Activated naive CD4-positive, alpha-beta T cell treated with anti-CD3 and anti-CD28 coated beads for 36 hours (primary cell): ENCODE measurements at regions not wholly inside any gene's neighbourhood (a gene's known extent, or its start where the extent isn't known, plus 50 kb on each side); places are given as distances from the start of the nearest gene placed in this dataset.

ENCODE experiments used
- CTCF ChIA-PET: fragments of 350-600 bp; sonication (Branson Sonifier 250); formaldehyde crosslinking; loops from one replicate; lab custom pipeline; 2021; ENCODE audit warnings: antibody characterized with exemption; lab: Charles Lee
- DNase-seq: peaks from one replicate; pipeline ENCODE4 v3.0.0-alpha.2; 2020
- H3K27ac Mint-ChIP-seq: one replicate; pipeline ENCODE4 v1.8.0; 2021; ENCODE audit warnings: mild to moderate bottlenecking, mixed read lengths
- H3K27me3 Mint-ChIP-seq: one replicate; pipeline ENCODE4 v1.8.0; 2021; ENCODE audit warnings: low read depth, mixed read lengths
- H3K36me3 Mint-ChIP-seq: one replicate; pipeline ENCODE4 v1.8.0; 2021; ENCODE audit warnings: low read depth, mixed read lengths
- H3K4me1 Mint-ChIP-seq: one replicate; pipeline ENCODE4 v1.8.0; 2021; ENCODE audit warnings: low read depth, mixed read lengths
- H3K4me3 Mint-ChIP-seq: one replicate; pipeline ENCODE4 v1.8.0; 2021; ENCODE audit warnings: mild to moderate bottlenecking, moderate library complexity, mixed read lengths
- H3K9me3 Mint-ChIP-seq: one replicate; pipeline ENCODE4 v1.8.0; 2021; ENCODE audit warnings: mixed read lengths
- intact Hi-C: fragments of 100-400 bp; cut with micrococcal nuclease; formaldehyde crosslinking; loops from one replicate; pipeline ENCODE4 v1.15.1; 2023

DNA sequence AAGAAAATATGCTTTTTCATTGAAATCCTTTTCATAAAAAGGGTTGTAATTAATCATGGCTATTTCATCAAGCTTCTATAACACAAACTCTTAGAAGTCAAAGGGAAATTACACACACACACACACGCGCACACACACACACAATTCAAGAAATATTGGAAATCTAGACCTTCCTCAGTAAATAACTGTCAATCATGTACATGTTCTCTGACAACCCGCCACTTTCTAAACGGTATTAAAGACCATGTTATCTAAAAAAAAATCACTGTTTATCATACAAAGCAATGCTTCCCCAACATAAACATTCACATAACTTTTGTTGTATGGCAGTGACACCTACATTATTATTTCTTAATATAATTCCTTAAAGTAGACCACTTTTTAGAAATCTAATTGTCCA lies 132.2 kb downstream of the EFNB2 start:
- Mint-ChIP-seq H3K4me3 (no peak overlapping the region), H3K36me3 (no peaks in the 10 kb centered on the region), H3K27me3 (peaks cover 11% of the 10 kb centered on the region), H3K4me1 (no peaks in the 10 kb centered on the region), H3K27ac (no peak overlapping the region), H3K9me3 (no peaks in the 10 kb centered on the region)
- DNase-seq: no peak
- intact Hi-C loops: no loop called here
- CTCF ChIA-PET: no interaction called here

GRCh38 chr13:106402866-106403265 lies 132.6 kb downstream of the EFNB2 start:
- Mint-ChIP-seq H3K27ac (no peak overlapping the region), H3K4me1 (no peaks in the 10 kb centered on the region), H3K4me3 (no peak overlapping the region), H3K36me3 (no peaks in the 10 kb centered on the region), H3K9me3 (no peaks in the 10 kb centered on the region), H3K27me3 (peaks cover 11% of the 10 kb centered on the region)
- CTCF ChIA-PET: no interaction called here
- intact Hi-C loops: no loop called here
- no peak for DNase-seq

GRCh38 chr13:106401081-106401480 lies 134.4 kb downstream of the EFNB2 start:
- Mint-ChIP-seq H3K27ac (no peak overlapping the region), H3K27me3 (peaks cover 8% of the 10 kb centered on the region), H3K4me1 (no peaks in the 10 kb centered on the region), H3K9me3 (no peaks in the 10 kb centered on the region), H3K36me3 (no peaks in the 10 kb centered on the region), H3K4me3 (no peak overlapping the region)
- intact Hi-C loops: no loop called here
- DNase-seq: no peak
- CTCF ChIA-PET: no interaction called here

- H3K27me3 Mint-ChIP-seq: peaks cover 8% of the 10 kb centered on the region
- intact Hi-C loops: no loop called here
- CTCF ChIA-PET: no interaction called here
- H3K4me1 Mint-ChIP-seq: no peaks in the 10 kb centered on the region
- no peaks in the 10 kb centered on the region for H3K9me3 Mint-ChIP-seq
- no peak overlapping the region for H3K27ac Mint-ChIP-seq
- H3K36me3 Mint-ChIP-seq: no peaks in the 10 kb centered on the region
- no peak overlapping the region for H3K4me3 Mint-ChIP-seq
- no peak for DNase-seq
Observed at GRCh38 chr13:106400289-106400688, 135.2 kb downstream of the EFNB2 start.

DNA sequence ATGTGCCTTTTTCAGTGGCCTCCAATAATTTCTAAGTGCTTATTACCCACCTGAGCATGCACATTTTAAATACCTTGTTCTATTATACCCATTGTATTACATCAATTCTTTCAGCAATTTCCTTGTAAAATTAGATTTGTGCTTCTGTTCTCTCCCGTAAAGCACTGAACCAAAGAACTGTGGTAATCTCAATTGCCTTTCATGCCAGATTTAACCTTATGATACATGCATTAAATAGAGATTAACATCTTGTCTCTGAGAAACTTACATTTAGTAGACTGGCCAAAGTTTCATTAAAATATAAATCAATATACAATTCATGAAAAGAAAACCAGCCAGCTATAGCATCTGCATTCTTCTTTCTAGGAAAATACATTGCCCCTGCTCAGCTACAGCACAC lies 137.2 kb downstream of the EFNB2 start:
- CTCF ChIA-PET: no interaction called here
- Mint-ChIP-seq H3K4me1 (no peaks in the 10 kb centered on the region), H3K4me3 (no peak overlapping the region), H3K9me3 (no peaks in the 10 kb centered on the region), H3K27ac (no peak overlapping the region), H3K27me3 (peaks cover 10% of the 10 kb centered on the region), H3K36me3 (no peaks in the 10 kb centered on the region)
- intact Hi-C loops: no loop called here
- DNase-seq: no peak

DNA sequence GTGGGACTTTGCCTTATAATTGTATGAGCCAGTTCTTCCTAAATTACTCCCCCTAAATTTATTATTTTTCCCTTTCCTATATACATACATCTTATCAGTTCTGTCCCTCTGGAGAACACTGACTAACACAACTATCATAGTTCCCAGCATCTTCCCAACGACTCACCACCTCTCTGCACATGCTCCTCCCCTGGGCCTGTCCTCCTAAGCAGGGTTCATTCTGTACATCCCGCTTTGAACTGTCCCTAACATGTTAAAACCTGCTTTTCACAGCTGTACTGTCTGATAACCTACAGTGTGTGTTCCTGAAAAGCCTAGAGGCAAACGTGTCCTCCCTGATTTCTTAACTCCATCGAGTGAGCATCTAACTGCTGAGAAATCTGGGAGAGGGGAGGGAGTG lies 141.7 kb downstream of the EFNB2 start:
- Mint-ChIP-seq H3K27ac (no peak overlapping the region), H3K27me3 (peaks cover 6% of the 10 kb centered on the region), H3K36me3 (no peaks in the 10 kb centered on the region), H3K4me1 (no peaks in the 10 kb centered on the region), H3K4me3 (no peak overlapping the region), H3K9me3 (no peaks in the 10 kb centered on the region)
- intact Hi-C loops: no loop called here
- DNase-seq: no peak
- CTCF ChIA-PET: no interaction called here

DNA sequence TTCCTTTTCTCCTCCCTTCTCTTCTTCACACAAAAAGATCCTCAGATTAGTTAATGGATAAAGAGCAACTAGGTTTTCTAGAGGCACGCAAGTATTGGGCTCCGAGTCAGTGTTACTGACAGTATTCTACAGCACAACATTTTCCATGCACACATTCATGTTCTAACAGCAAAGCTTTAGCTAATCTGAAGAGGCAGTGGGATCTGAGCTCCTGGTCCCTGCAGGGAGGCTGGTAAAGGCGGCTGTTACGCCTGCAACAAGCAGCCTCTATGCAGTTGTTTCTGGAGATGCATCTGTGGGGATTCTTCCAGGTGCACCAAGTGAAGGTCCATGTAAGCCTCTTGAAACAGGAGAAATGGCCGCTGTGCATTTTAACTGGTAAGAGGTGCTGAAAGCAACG lies 143.8 kb downstream of the EFNB2 start:
- no peak overlapping the region for H3K4me3 Mint-ChIP-seq
- no peaks in the 10 kb centered on the region for H3K4me1 Mint-ChIP-seq
- intact Hi-C loops: no loop called here
- H3K36me3 Mint-ChIP-seq: no peaks in the 10 kb centered on the region
- CTCF ChIA-PET: no interaction called here
- no peak overlapping the region for H3K27ac Mint-ChIP-seq
- H3K27me3 Mint-ChIP-seq: peaks cover 6% of the 10 kb centered on the region
- no peaks in the 10 kb centered on the region for H3K9me3 Mint-ChIP-seq
- no peak for DNase-seq

GRCh38 chr13:106391271-106391670 lies 144.2 kb downstream of the EFNB2 start:
- CTCF ChIA-PET: no interaction called here
- intact Hi-C loops: no loop called here
- no peak overlapping the region for H3K27ac Mint-ChIP-seq

DNA sequence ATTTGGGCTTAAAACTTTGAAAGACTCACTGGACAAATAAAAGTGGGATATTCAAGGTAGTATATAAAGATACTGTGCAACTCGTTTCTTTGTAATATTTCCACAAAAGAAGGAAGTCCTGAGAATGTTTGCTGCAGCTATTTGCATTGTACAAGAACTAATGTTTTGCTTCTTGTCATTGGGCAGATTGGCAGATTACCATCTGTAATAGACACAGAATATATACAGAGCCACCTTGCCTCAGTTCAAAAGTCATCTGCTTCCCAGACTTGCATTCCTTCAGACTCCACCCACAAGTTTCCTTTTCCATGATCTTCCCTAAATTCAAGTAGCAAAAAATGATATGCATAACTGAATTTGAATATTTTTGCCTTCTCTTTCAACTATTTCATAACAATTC lies 145.1 kb downstream of the EFNB2 start:
- Mint-ChIP-seq H3K9me3 (no peaks in the 10 kb centered on the region), H3K27ac (no peak overlapping the region), H3K27me3 (peaks cover 6% of the 10 kb centered on the region), H3K36me3 (no peaks in the 10 kb centered on the region), H3K4me1 (no peaks in the 10 kb centered on the region), H3K4me3 (no peak overlapping the region)
- intact Hi-C loops: no loop called here
- CTCF ChIA-PET: no interaction called here
- no peak for DNase-seq

More at GRCh38 chr13:106391271-106391670, 144.2 kb downstream of the EFNB2 start:
- Mint-ChIP-seq H3K4me3 (no peak overlapping the region), H3K27me3 (peaks cover 6% of the 10 kb centered on the region), H3K36me3 (no peaks in the 10 kb centered on the region), H3K4me1 (no peaks in the 10 kb centered on the region), H3K9me3 (no peaks in the 10 kb centered on the region)
- no peak for DNase-seq

DNA sequence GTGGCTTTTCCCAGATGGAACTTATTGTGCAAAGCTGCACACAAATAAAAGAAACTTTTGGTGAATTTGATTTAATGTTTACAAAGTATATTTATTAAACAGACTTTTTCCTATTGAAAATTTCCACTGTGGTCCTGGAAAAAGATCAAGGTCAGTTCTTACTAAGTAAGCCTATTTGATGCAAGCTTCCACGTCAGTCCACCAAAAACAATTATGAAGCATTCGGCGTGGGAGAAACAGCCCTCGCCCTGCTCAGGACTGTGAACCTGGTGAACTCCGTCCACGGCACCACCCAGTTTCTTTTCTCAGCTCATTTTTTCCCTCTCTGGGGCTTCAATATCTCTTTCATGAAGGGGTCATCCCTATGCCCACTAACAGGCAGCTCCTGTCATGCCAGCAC lies 149.8 kb downstream of the EFNB2 start:
- DNase-seq: no peak
- Mint-ChIP-seq H3K4me1 (no peaks in the 10 kb centered on the region), H3K9me3 (no peaks in the 10 kb centered on the region), H3K36me3 (no peaks in the 10 kb centered on the region), H3K27ac (no peak overlapping the region), H3K27me3 (no peaks in the 10 kb centered on the region), H3K4me3 (no peak overlapping the region)
- intact Hi-C loops: no loop called here
- CTCF ChIA-PET: no interaction called here

GRCh38 chr13:106384516-106384915 lies 150.9 kb downstream of the EFNB2 start:
- no peak for DNase-seq
- Mint-ChIP-seq H3K4me1 (no peaks in the 10 kb centered on the region), H3K27ac (no peak overlapping the region), H3K27me3 (peaks cover 3% of the 10 kb centered on the region), H3K4me3 (no peak overlapping the region), H3K36me3 (no peaks in the 10 kb centered on the region), H3K9me3 (no peaks in the 10 kb centered on the region)
- intact Hi-C loops: no loop called here
- CTCF ChIA-PET: no interaction called here

DNA sequence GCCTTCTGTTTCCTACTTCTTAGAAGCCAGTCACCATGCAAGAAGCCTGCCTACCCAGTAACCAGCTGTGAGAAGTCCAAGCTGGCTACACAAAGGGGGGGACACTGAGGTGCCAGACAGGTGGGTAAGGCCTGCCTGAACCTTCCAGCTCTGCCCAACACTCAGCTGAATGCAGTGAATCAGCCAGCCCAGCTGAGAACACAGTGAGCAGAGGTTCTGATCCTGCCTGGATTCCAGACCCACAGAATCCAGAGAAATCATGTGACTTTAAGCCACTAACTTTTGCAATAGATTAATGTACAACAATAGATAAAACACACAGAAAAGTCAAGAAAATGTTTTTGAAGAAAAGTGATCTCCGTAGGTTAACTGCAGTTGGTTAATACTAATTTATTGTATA lies 151.7 kb downstream of the EFNB2 start:
- H3K27ac Mint-ChIP-seq: no peak overlapping the region
- intact Hi-C loops: no loop called here
- CTCF ChIA-PET: no interaction called here
- no peak for DNase-seq
- H3K4me3 Mint-ChIP-seq: no peak overlapping the region
- no peaks in the 10 kb centered on the region for H3K9me3 Mint-ChIP-seq
- H3K4me1 Mint-ChIP-seq: no peaks in the 10 kb centered on the region
- peaks cover 7% of the 10 kb centered on the region for H3K27me3 Mint-ChIP-seq
- H3K36me3 Mint-ChIP-seq: no peaks in the 10 kb centered on the region

- CTCF ChIA-PET: interaction anchor here (1.0 kb wide), 1 partner anchor 13 kb away, joined by 3 read pairs; no protein-coding TSS in a partner anchor
- Mint-ChIP-seq H3K36me3 (no peaks in the 10 kb centered on the region), H3K9me3 (no peaks in the 10 kb centered on the region), H3K27me3 (peaks cover 12% of the 10 kb centered on the region), H3K4me3 (no peak overlapping the region), H3K27ac (no peak overlapping the region), H3K4me1 (no peaks in the 10 kb centered on the region)
- no peak for DNase-seq
- intact Hi-C loops: no loop called here
Observed at GRCh38 chr13:106382534-106382933, 152.9 kb downstream of the EFNB2 start.

- H3K27me3 Mint-ChIP-seq: peaks cover 17% of the 10 kb centered on the region
- no peaks in the 10 kb centered on the region for H3K9me3 Mint-ChIP-seq
- H3K36me3 Mint-ChIP-seq: no peaks in the 10 kb centered on the region
- H3K4me3 Mint-ChIP-seq: no peak overlapping the region
- H3K27ac Mint-ChIP-seq: no peak overlapping the region
- intact Hi-C loops: no loop called here
- CTCF ChIA-PET: no interaction called here
- DNase-seq: no peak
- no peaks in the 10 kb centered on the region for H3K4me1 Mint-ChIP-seq
Observed at GRCh38 chr13:106381091-106381490, 154.4 kb downstream of the EFNB2 start.
